ENCODE measurements at regions not wholly inside any gene's neighbourhood (a gene's known extent, or its start where the extent isn't known, plus 50 kb on each side); places are given as distances from the start of the nearest gene placed in this dataset.

DNA sequence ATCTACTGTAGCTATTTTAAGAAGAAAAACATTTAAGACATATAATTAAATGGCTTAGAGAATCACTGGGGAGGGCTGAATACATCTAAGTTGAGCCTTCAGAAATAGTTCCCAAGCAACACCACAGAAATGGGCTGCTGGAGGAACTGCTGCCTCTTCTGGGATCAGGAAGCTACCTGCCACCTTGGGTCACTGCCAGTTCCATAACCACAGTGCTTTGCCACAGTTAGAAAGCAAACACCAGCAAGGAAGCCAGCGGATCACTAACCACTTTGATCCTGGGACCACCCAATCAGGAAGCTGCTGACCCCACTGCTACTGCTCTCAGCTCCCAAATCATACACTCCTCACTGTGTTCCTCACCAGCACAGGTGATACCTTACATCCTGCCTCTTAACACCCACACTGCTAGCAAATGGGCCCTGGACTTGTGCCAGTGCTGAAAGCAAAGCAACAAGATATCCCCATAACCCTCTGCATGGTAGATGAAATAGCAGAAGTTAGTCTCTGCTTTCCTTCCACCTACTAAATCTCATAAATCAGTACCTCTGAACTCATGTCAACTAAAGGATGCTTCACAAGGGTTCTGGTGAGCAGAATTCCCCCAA, 346.9 kb downstream of the DEPDC1B start:
- TF ChIP-seq GATA3 (IDR thresholded peaks at IDR 0.05; ENCODE audit: low read depth, low read length) (no peak), GATA2 (IDR thresholded peaks at IDR 0.05; ENCODE audit: low read depth, low read length) (no peak)

Measured in SH-SY5Y (cell line).